ENCODE measurements at regions not wholly inside any gene's neighbourhood (a gene's known extent, or its start where the extent isn't known, plus 50 kb on each side); places are given as distances from the start of the nearest gene placed in this dataset.

DNA sequence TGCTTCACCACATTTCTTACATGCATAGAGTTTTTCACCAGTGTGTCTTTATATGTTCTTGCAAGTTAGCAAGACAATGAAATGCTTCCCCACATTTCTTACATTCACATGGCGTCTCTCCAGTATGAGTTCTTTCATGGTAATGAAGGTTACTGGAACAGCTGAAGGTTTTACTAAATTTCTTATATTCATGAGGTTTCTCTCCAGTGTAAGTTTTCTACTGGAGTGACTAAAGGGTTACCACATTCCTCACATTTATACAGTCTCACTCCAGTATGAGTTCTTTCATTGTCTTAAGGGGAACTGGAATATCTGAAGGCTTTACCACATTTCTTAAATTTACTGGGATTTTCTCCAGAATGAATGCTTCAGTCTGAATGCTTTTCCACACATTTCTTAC, 350.3 kb downstream of the MAT2B start:
- no peaks in the 10 kb centered on the region for H3K36me3 Mint-ChIP-seq (ENCODE audit: low read depth)
- no peaks in the 10 kb centered on the region for H3K4me1 Mint-ChIP-seq (ENCODE audit: low read depth)
- DNase-seq (no peak), ATAC-seq (no peak)
- H3K9me3 Mint-ChIP-seq: peaks cover 2% of the 10 kb centered on the region
- H3K4me3 Mint-ChIP-seq: no peak overlapping the region
- POLR2A ChIA-PET: no interaction called here
- H3K27ac Mint-ChIP-seq: no peak overlapping the region
- TF ChIP-seq, protein P1, sequence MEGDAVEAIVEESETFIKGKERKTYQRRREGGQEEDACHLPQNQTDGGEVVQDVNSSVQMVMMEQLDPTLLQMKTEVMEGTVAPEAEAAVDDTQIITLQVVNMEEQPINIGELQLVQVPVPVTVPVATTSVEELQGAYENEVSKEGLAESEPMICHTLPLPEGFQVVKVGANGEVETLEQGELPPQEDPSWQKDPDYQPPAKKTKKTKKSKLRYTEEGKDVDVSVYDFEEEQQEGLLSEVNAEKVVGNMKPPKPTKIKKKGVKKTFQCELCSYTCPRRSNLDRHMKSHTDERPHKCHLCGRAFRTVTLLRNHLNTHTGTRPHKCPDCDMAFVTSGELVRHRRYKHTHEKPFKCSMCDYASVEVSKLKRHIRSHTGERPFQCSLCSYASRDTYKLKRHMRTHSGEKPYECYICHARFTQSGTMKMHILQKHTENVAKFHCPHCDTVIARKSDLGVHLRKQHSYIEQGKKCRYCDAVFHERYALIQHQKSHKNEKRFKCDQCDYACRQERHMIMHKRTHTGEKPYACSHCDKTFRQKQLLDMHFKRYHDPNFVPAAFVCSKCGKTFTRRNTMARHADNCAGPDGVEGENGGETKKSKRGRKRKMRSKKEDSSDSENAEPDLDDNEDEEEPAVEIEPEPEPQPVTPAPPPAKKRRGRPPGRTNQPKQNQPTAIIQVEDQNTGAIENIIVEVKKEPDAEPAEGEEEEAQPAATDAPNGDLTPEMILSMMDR (IDR thresholded peaks at IDR 0.05): no peak
- CTCF ChIA-PET: no interaction called here
- intact Hi-C loops (cut with micrococcal nuclease): no loop called here
- H3K27me3 Mint-ChIP-seq: no peaks in the 10 kb centered on the region

DNA sequence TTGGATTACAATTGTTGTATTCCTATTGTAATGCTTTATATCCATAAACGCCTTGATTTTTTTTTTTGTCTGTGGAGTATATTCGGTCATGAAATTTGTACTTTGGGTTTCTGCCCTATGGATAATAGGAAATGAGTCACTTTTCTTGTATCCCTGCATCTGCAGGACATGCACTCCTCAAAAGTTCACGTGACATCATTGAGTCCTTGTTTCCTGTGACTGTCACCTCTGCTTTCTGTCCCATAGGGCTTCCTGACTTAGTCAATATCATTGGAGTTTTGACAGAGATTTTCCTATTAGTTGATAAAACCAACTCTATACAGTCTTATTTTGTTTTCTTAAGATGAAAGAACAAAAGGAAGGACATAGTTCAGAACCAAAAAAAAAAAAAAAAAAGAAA, 356.3 kb downstream of the MAT2B start:
- TF ChIP-seq, protein P1 (IDR thresholded peaks at IDR 0.05): no peak
- intact Hi-C loops (cut with micrococcal nuclease): no loop called here

DNA sequence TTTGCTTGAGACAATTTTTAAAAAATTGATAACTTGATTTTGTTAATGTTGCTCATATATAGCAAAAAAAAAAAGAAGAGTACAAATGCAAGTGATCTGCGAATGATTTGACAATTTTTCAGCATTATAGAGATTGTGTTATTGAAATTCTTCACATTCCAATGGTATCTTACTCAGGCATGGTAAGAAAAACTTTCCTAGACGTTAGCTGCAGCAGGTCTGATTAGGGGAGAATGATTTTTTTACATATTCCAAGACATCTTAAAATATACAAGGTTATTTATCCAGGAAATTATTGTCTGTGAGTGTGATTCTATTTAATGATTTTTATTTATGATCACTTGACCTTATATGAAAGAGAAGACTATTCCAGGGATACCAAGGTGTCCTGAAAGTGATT, 361.9 kb downstream of the MAT2B start:
- no peaks in the 10 kb centered on the region for H3K27me3 Mint-ChIP-seq
- H3K36me3 Mint-ChIP-seq (ENCODE audit: low read depth): no peaks in the 10 kb centered on the region
- TF ChIP-seq, protein P1 (IDR thresholded peaks at IDR 0.05): no peak
- ATAC-seq (no peak), DNase-seq (no peak)
- CTCF ChIA-PET: no interaction called here
- no peak overlapping the region for H3K4me3 Mint-ChIP-seq
- H3K27ac Mint-ChIP-seq: no peak overlapping the region
- H3K9me3 Mint-ChIP-seq: no peaks in the 10 kb centered on the region
- POLR2A ChIA-PET: interaction anchor here (0.5 kb wide), 1 partner anchor 12 kb away, joined by 3 read pairs; no protein-coding TSS in a partner anchor
- intact Hi-C loops (cut with micrococcal nuclease): no loop called here
- H3K4me1 Mint-ChIP-seq (ENCODE audit: low read depth): no peaks in the 10 kb centered on the region

More for the DNA sequence above, 356.3 kb downstream of the MAT2B start:
- Mint-ChIP-seq H3K4me1 (ENCODE audit: low read depth) (no peaks in the 10 kb centered on the region), H3K27me3 (no peaks in the 10 kb centered on the region), H3K27ac (no peak overlapping the region), H3K4me3 (no peak overlapping the region), H3K9me3 (peaks cover 2% of the 10 kb centered on the region), H3K36me3 (ENCODE audit: low read depth) (no peaks in the 10 kb centered on the region)
- DNase-seq: no peak
- ATAC-seq: no peak
- POLR2A ChIA-PET: interaction anchor here (0.6 kb wide), 1 partner anchor 18 kb away, joined by 6 read pairs; no protein-coding TSS in a partner anchor
- CTCF ChIA-PET: no interaction called here

DNA sequence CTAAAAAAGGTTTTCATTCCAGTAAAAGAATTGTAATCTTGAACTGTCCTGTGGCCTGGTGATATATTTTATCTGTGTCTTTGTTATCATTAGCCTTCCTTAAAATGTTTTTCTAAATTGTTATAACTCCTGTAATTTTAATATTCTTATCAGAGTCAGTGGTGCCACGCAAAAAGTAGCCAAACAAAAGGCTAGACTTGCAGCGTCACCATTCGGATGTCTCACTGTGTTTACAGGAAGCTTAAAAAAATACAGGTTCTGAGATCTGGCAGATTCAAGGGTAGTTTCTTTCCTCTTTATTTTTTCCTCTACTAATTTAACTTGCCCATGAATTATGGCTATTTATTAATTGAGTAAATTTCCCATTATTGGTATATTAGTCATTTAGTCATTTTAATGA, 362.3 kb downstream of the MAT2B start:
- H3K4me1 Mint-ChIP-seq (ENCODE audit: low read depth): no peaks in the 10 kb centered on the region
- no peak for ATAC-seq
- ChIA-PET CTCF (no interaction called here), POLR2A (interaction anchor here (0.5 kb wide), 1 partner anchor 11 kb away, joined by 3 read pairs; no protein-coding TSS in a partner anchor)
- no peaks in the 10 kb centered on the region for H3K27me3 Mint-ChIP-seq
- peaks cover 1% of the 10 kb centered on the region for H3K9me3 Mint-ChIP-seq
- intact Hi-C loops (cut with micrococcal nuclease): no loop called here
- TF ChIP-seq, protein P1 (IDR thresholded peaks at IDR 0.05): no peak
- no peak for DNase-seq
- no peak overlapping the region for H3K4me3 Mint-ChIP-seq
- H3K36me3 Mint-ChIP-seq (ENCODE audit: low read depth): no peaks in the 10 kb centered on the region
- H3K27ac Mint-ChIP-seq: no peak overlapping the region

DNA sequence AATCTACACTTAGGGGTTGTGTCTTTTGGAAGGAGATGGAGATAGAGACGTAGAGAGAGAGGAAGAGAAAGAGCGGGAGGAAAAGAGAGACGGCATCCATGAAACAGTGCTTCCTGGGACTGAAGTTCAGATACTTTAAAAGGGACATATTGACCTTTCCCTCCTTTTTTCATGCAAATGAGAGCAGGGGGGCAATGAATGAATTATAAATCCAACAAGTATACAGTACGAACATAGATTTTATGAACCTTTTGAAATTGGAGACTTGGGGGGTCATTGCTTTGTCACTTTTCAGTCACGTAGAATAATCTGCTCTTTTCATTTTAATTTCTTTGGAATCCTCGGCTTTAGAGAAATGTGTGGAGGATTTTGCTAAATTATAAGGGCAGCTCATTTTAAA, 364.2 kb downstream of the MAT2B start:
- ChIA-PET CTCF (no interaction called here), POLR2A (no interaction called here)
- H3K36me3 Mint-ChIP-seq (ENCODE audit: low read depth): no peaks in the 10 kb centered on the region
- no peak overlapping the region for H3K4me3 Mint-ChIP-seq
- DNase-seq (no peak), ATAC-seq (no peak)
- intact Hi-C loops (cut with micrococcal nuclease): no loop called here
- H3K4me1 Mint-ChIP-seq (ENCODE audit: low read depth): no peaks in the 10 kb centered on the region
- H3K27me3 Mint-ChIP-seq: no peaks in the 10 kb centered on the region
- H3K27ac Mint-ChIP-seq: no peak overlapping the region
- TF ChIP-seq, protein P1 (IDR thresholded peaks at IDR 0.05): no peak
- H3K9me3 Mint-ChIP-seq: peaks cover 1% of the 10 kb centered on the region

Measured in activated CD8-positive, alpha-beta T cell treated with anti-CD3 and anti-CD28 coated beads for 36 hours (primary cell).